ENCODE measurements at regions not wholly inside any gene's neighbourhood (a gene's known extent, or its start where the extent isn't known, plus 50 kb on each side); places are given as distances from the start of the nearest gene placed in this dataset.

DNA sequence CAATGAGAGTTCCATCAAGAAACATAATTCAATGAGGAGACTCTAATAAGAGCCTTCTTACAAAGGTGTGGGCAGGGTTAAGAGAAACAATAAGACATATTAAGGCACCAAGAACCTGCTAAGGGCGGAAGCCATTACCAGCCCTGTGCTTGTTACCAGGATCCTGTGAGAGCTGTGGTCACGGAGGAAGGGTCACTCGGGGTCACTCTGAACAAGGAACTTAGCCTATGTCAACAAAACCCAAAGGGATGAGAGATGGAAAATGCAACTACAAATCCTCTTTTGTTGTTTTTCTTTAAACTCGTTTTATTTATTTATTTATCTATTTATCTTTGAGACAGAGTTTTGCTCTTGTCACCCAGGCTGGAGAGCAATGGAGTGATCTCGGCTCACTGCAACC lies 460.4 kb upstream of the CCDC196 start:
- TF ChIP-seq, protein P1, sequence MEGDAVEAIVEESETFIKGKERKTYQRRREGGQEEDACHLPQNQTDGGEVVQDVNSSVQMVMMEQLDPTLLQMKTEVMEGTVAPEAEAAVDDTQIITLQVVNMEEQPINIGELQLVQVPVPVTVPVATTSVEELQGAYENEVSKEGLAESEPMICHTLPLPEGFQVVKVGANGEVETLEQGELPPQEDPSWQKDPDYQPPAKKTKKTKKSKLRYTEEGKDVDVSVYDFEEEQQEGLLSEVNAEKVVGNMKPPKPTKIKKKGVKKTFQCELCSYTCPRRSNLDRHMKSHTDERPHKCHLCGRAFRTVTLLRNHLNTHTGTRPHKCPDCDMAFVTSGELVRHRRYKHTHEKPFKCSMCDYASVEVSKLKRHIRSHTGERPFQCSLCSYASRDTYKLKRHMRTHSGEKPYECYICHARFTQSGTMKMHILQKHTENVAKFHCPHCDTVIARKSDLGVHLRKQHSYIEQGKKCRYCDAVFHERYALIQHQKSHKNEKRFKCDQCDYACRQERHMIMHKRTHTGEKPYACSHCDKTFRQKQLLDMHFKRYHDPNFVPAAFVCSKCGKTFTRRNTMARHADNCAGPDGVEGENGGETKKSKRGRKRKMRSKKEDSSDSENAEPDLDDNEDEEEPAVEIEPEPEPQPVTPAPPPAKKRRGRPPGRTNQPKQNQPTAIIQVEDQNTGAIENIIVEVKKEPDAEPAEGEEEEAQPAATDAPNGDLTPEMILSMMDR (IDR thresholded peaks at IDR 0.05) = no peak
- TF ChIP-seq POLR2A (IDR thresholded peaks at IDR 0.05) = no peak

Measured in thyroid gland (tissue), 4 donors.